GM06990 (cell line): ENCODE measurements at regions not wholly inside any gene's neighbourhood (a gene's known extent, or its start where the extent isn't known, plus 50 kb on each side); places are given as distances from the start of the nearest gene placed in this dataset.
"Not testable (repeated sequence)": the region's sequence is repeated elsewhere in the genome, so short reads cannot be mapped to it uniquely, and the experiment has no call there.

Experiments used
- DNase-seq: peaks from one replicate; pipeline ENCODE4 v3.0.0-alpha.2; 2011; ENCODE audit not compliant: insufficient read length; ENCODE audit errors: extremely low read depth
- H3K27me3 ChIP-seq: replicated peaks from 2 replicates; pipeline ENCODE4 v1.6.0; 2011; ENCODE audit warnings: low read length; ENCODE audit not compliant: control insufficient read depth, insufficient read depth
- H3K36me3 ChIP-seq: 2 replicates; pipeline ENCODE4 v1.5.1; 2011; ENCODE audit warnings: low read length; ENCODE audit not compliant: control insufficient read depth, insufficient read depth
- H3K4me3 ChIP-seq: replicated peaks from 2 replicates; pipeline ENCODE4 v1.5.1; 2011; ENCODE audit warnings: low read depth, mild to moderate bottlenecking, control low read depth, low read length
- TF ChIP-seq, protein P1 (sequence below): IDR thresholded peaks from 2 replicates; pipeline ENCODE4 v1.5.1; 2011; ENCODE audit warnings: low read length, control low read depth, mild to moderate bottlenecking, inconsistent platforms; ENCODE audit not compliant: insufficient read depth, poor library complexity, severe bottlenecking

DNA sequence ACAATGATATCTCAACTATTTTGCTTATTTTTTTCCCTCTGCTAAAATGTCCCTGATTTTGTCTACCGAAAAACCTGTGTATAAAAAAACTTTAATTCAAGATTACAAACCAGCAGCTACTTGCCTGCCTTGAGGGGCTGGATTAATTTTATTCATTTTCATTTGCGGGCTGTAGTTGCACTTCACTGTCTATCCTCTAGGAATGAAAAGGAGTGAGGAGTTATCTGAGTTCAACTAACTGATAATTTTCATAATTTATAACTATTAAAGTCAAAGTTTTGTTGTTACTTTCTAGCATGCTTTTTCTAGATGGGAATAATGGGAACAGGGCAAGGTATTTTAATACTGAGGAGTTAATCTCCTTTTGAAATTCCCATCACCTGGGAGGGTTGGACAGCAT, 50.3 kb upstream of the AGTPBP1 start:
- H3K36me3 ChIP-seq, H3K27me3 ChIP-seq, DNase-seq: not testable (repeated sequence)

DNA sequence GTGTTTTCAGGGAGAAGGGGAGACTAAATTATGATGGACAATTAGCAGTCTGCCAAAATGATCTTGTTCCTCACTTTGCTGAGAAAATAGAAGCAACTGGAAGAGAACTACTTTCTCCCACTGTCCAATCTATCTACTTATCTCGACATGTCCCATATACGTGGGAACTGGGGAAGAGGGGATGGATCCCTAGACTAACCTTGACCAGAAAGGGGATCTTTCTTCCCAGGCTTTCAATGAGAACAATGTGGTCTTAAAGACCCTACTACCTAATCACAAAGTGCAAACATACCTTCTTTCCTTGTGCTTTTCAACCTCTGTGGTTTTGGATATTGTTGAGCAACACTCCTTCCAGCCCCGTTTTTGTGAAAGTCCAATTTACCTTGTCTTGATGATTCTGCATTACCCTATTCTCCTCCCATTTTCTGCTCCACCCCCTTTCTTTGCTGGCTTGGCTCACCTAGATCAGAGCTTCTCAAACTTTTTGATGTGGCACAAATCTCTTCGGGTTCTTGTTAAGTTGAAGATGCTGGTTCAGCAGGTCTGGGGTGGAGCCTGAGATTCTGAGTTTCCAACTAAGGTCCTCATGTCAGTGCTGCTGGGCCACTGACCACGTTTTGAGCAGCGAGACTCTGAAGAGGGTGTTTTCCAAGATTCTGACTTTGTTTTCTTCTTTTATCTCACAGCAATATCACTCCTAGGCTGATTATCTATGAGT, 61.4 kb upstream of the AGTPBP1 start:
- H3K36me3 ChIP-seq, H3K27me3 ChIP-seq, H3K4me3 ChIP-seq, DNase-seq: not testable (repeated sequence)

More for the DNA sequence above, 50.3 kb upstream of the AGTPBP1 start:
- H3K4me3 ChIP-seq: not testable (repeated sequence)

DNA sequence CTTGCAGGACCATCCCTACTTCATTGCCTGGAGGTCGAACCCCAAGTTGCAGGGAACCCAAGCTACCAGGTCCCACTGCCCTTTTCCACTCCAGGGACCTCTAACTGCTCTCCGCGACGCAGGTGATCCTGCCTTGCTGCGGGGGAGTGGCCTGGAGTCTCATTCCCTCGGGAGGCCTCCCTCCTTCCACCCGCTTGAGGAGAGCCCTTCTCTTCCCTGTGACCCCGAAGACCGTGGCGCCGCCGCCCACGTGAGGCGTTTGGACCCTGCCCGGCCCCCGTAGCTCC, 63.0 kb upstream of the AGTPBP1 start:
- H3K4me3 ChIP-seq: peak overlapping the region; percentile 64
- not testable (repeated sequence) for H3K27me3 ChIP-seq, H3K36me3 ChIP-seq, DNase-seq

DNA sequence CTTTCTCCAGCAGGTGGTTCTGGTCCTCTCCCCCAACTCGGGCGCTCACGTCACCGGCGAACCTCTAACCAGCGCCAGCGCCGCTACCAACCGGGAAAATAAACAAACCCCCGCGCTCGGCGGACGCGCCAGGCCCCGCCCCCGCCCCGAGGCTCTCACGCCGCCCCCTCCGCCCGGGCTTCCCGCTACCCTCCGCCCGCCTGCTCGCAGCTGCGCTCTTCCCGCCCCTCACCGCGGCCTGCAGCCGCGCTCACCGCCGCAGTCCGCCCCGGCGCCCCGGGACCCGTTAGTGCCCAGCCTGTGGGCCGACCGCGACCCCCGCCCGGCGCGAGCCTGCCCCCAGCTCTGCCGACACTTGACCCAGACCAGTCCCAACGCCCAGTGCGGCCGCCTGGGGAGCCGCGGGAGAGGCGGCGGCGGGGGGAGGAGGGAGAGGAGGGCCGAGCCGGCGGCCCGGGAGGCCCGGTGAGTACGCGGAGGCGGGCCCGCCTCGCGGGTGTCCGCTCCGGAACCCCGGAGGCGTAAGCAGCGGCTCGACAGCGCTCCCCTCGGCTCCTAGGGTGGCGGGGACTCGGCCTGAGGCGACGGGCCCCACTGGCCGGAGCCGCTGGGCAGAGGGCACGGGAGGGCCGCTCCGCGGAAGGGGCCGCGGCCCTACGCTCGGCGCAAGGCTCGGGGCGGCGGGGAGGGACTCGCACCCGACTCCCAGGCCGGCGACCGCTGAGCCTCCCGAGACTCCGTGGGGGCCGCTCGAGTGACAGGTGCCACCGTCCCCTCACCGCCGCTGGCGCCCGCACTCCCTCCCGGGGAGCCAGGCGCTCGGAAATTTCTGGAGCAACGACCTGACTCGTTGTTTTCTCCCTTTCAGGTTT, 63.6 kb upstream of the AGTPBP1 start:
- not testable (repeated sequence) for H3K27me3 ChIP-seq, H3K36me3 ChIP-seq
- TF ChIP-seq, protein P1, sequence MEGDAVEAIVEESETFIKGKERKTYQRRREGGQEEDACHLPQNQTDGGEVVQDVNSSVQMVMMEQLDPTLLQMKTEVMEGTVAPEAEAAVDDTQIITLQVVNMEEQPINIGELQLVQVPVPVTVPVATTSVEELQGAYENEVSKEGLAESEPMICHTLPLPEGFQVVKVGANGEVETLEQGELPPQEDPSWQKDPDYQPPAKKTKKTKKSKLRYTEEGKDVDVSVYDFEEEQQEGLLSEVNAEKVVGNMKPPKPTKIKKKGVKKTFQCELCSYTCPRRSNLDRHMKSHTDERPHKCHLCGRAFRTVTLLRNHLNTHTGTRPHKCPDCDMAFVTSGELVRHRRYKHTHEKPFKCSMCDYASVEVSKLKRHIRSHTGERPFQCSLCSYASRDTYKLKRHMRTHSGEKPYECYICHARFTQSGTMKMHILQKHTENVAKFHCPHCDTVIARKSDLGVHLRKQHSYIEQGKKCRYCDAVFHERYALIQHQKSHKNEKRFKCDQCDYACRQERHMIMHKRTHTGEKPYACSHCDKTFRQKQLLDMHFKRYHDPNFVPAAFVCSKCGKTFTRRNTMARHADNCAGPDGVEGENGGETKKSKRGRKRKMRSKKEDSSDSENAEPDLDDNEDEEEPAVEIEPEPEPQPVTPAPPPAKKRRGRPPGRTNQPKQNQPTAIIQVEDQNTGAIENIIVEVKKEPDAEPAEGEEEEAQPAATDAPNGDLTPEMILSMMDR: peak; percentile 6
- H3K4me3 ChIP-seq: peak overlapping the region; percentile 64
- DNase-seq: peak; percentile 84

DNA sequence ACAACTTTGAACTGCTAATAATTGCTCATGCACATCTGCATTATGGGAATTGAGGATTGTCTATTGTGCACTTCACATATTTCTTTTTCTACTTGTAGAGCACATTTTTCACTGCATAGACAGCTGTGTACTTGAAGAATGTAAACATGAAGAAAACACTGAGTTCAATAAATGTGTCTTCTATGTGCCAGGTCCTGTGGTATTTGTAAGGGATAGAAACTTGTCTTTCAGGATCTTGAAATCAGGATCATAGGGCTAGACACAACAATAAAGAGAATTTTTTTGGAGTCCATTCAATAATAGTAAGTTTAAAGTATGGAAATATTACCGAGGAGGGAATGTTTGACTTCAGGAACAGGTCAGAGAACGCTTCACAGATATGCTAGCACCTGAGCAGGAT, 66.6 kb upstream of the AGTPBP1 start:
- H3K36me3 ChIP-seq, H3K27me3 ChIP-seq, H3K4me3 ChIP-seq, DNase-seq: not testable (repeated sequence)

DNA sequence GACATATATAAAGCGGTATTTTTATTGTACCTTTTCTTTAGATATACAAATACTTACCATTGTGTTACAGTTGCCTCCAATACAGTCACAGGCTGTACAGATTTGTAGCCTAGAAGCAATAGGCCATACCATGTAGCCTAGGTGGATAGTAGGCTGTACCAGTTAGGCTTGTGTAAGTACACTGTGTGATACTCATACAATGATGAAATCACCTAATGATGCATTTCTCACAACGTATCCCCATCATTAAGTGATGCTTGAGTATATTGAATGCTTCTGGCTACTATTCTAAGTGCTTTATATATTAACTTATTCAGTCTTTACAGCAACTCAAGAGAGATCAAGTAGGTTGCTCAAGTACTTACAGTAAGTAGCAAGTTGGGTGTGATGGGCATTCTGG, 71.6 kb upstream of the AGTPBP1 start:
- not testable (repeated sequence) for H3K36me3 ChIP-seq

DNA sequence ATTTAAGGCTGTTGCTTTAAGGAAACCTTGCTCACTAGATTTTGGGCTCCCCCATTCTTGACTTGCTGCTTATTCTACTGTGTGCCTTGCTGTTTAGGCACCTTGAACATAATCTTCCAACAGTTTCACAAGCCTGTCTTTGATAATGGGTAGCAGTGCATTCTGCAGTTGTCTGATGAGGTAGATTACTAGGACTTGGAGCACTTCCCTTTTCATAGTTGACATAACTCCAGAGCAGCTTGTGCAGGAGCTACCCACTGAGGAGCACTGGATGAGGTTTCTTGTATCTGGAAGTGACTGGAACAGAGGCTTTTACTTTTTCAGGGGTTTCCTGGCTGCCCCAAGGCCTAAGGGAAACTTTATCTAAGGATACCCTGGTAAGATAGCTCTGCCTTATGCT, 73.0 kb upstream of the AGTPBP1 start:
- not testable (repeated sequence) for H3K27me3 ChIP-seq, H3K36me3 ChIP-seq, DNase-seq, H3K4me3 ChIP-seq

More for the DNA sequence above, 71.6 kb upstream of the AGTPBP1 start:
- not testable (repeated sequence) for H3K4me3 ChIP-seq, H3K27me3 ChIP-seq, DNase-seq

DNA sequence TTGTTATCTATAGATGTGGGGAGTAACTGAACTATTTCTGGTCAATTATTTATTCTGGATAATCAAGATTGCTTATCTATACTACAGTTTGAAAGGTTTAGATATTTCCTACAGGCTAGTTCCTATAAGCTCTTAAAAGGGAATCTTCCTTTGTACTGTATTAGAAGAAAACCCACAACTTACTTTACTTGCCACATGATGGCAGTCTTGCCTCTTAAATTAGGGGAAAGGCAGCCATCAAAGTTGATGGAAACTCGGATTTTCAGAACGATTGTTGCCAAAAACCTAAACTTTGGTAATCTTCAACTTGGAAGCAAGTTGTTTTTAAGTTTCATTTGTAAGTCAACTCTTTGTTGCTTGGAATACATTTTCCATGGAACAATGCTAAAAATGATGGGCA, 77.2 kb upstream of the AGTPBP1 start:
- DNase-seq, H3K36me3 ChIP-seq, H3K27me3 ChIP-seq, H3K4me3 ChIP-seq: not testable (repeated sequence)

DNA sequence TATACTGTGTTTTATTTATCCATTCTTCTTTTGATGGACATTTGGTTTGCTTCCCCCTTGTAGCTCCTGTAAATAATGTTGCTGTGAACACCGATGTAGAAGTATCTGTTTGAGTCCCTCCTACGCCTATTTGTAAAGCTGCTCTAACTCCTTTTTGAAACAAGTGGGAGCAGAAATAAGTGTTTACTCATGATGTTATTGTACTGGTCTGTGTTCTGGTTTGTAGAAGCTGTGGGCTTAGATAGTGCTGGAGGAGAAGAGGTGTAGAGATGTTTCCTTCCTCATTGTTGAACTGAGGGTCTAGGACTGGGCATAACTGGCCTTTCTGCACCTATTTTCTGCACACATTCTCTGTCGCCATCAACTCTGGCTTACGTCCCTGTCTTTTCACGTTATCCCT, 78.8 kb upstream of the AGTPBP1 start:
- not testable (repeated sequence) for H3K27me3 ChIP-seq, DNase-seq, H3K36me3 ChIP-seq, H3K4me3 ChIP-seq

DNA sequence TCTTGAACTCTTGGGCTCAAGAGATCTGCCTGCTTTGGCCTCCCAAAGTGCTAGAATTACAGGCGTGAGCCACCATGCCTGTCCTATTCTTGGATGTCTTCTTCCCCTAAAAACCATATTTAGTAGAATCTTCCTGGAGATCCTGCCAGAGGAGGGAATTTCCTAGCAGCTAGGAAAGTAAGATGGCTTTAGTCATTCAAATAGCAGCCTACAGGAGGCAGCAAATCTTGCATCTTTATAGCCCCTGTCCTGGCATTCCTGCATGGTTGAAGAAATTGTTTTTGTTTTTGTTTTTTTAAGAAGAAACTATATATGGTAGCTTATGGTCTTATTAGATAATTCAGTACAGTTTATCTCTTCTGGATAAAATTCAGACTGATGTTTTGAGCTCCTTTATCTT, 83.2 kb upstream of the AGTPBP1 start:
- H3K36me3 ChIP-seq, DNase-seq, H3K27me3 ChIP-seq, H3K4me3 ChIP-seq: not testable (repeated sequence)
- TF ChIP-seq, protein P1: peak; percentile 32

DNA sequence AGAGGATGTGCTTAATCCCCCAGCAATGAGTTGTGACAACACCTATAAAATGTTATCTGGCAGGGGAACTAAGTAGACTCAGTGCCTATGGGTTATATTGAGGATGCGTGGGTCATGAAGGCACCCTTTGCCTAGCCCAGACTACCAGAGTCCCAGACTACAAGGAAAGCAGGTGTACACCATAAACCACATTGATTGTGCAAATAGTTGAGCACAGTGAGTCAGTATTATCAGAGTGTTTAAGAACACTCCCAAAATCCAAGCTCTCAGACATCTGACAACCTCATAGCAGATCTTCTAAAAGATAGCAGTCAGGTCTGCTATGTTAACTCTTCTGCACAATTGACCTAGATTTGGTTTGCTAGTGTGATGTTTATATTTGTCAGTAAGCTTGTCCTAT, 92.8 kb upstream of the AGTPBP1 start:
- not testable (repeated sequence) for DNase-seq, H3K36me3 ChIP-seq, H3K4me3 ChIP-seq, H3K27me3 ChIP-seq

DNA sequence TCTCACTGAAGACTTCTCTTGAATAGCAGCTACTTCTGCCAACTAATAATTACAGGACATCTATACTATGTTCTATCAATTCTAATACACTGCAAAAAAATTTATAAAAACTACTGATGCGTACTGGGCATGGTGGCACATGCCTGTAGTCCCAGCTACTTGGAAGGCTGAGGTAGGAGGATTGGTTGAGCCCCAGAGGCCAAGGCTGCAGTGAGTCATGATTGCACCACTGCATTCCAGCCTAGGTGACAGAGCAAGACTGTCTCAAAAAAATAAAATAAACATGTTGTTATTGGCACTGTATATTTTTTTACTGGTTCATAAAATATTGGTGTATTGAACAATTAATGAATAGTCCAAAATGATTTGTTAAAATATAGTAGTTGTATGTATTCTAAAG, 97.0 kb upstream of the NAA35 start:
- not testable (repeated sequence) for DNase-seq, H3K36me3 ChIP-seq, H3K27me3 ChIP-seq, H3K4me3 ChIP-seq
